ENCODE measurements at regions not wholly inside any gene's neighbourhood (a gene's known extent, or its start where the extent isn't known, plus 50 kb on each side); places are given as distances from the start of the nearest gene placed in this dataset.

DNA sequence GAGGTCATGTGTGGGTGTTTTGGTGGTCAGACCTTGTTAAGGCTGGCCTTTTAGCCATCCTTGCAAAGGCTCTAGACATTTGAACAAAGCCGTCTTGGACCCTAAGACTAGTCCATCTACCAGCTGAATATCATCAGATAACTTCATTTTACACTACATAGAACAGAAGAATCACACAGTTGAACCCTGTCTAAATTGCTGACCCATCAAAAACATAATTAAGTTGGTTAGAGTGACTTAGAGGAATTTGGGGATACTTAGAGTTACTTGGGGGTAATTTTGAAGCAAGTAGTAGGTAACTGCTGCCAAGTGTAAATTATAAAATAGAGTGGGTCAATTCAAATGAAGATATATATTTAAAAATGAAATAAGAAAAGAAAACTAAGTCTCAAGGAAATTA is 102.9 kb upstream of the ADGRL4 start:
- Histone ChIP-seq H3F3A (ENCODE audit: insufficient read depth, low read length, poor library complexity, severe bottlenecking) (no peaks in the 10 kb centered on the region), H2AFZ (ENCODE audit: low read depth, low read length) (no peak overlapping the region), H3K4me3 (ENCODE audit: low read length) (no peak overlapping the region), H4K20me1 (ENCODE audit: insufficient read depth) (no peaks in the 10 kb centered on the region), H3K27ac (ENCODE audit: low read length) (no peak overlapping the region), H3K4me2 (ENCODE audit: low read length) (no peak overlapping the region), H3K9me3 (ENCODE audit: low read length) (no peaks in the 10 kb centered on the region), H3K36me3 (ENCODE audit: insufficient read depth, low read length) (no peaks in the 10 kb centered on the region), H3K9me2 (ENCODE audit: insufficient read depth, low read length) (no peaks in the 10 kb centered on the region), H3K79me2 (replicated peaks; ENCODE audit: insufficient read depth, low read length) (no peaks in the 10 kb centered on the region), H3K27me3 (ENCODE audit: insufficient read depth, low read depth, low read length) (no peaks in the 10 kb centered on the region), H3K9ac (ENCODE audit: low read length) (no peak overlapping the region)
- TF ChIP-seq EP300 (conservative IDR thresholded peaks at IDR 0.05; ENCODE audit: poor library complexity, severe bottlenecking) (no peak), MXI1 (conservative IDR thresholded peaks at IDR 0.05; ENCODE audit: poor library complexity, severe bottlenecking) (no peak), SMC3 (conservative IDR thresholded peaks at IDR 0.05; ENCODE audit: poor library complexity) (no peak), EZH2 (IDR thresholded peaks at IDR 0.05; ENCODE audit: borderline replicate concordance, insufficient read depth, low read length, poor library complexity, severe bottlenecking) (no peak)

DNA sequence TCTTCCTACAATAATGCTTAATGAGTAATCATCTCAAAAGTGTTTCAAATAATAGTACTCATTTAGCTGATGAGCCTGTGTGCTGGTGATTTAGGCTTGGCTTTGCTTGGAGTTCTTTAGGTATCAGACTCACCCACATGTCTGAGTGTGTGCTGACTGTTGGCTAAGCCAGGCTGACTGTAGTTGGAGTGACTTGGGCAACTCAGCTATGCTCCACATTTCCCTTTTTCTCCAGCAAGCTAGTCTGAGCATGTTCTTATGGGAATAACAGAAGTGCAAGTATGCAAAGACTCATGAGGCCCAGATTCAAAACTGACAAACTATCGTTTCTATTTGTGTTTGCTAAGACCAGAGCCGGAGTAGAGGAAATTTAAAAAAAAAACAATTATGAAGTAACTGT is 99.0 kb upstream of the ADGRL4 start:
- no peaks in the 10 kb centered on the region for H3K27me3 ChIP-seq (ENCODE audit: insufficient read depth, low read depth, low read length)
- H3K4me2 ChIP-seq (ENCODE audit: low read length): no peak overlapping the region
- H3F3A ChIP-seq (ENCODE audit: insufficient read depth, low read length, poor library complexity, severe bottlenecking): no peaks in the 10 kb centered on the region
- no peak overlapping the region for H3K4me3 ChIP-seq (ENCODE audit: low read length)
- no peaks in the 10 kb centered on the region for H3K9me3 ChIP-seq (ENCODE audit: low read length)
- H3K27ac ChIP-seq (ENCODE audit: low read length): no peak overlapping the region
- H3K36me3 ChIP-seq (ENCODE audit: insufficient read depth, low read length): no peaks in the 10 kb centered on the region
- no peak for TF ChIP-seq EP300 (conservative IDR thresholded peaks at IDR 0.05; ENCODE audit: poor library complexity, severe bottlenecking)
- TF ChIP-seq, protein P1, sequence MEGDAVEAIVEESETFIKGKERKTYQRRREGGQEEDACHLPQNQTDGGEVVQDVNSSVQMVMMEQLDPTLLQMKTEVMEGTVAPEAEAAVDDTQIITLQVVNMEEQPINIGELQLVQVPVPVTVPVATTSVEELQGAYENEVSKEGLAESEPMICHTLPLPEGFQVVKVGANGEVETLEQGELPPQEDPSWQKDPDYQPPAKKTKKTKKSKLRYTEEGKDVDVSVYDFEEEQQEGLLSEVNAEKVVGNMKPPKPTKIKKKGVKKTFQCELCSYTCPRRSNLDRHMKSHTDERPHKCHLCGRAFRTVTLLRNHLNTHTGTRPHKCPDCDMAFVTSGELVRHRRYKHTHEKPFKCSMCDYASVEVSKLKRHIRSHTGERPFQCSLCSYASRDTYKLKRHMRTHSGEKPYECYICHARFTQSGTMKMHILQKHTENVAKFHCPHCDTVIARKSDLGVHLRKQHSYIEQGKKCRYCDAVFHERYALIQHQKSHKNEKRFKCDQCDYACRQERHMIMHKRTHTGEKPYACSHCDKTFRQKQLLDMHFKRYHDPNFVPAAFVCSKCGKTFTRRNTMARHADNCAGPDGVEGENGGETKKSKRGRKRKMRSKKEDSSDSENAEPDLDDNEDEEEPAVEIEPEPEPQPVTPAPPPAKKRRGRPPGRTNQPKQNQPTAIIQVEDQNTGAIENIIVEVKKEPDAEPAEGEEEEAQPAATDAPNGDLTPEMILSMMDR (IDR thresholded peaks at IDR 0.05; ENCODE audit: poor library complexity, severe bottlenecking): no peak
- no peak for TF ChIP-seq TAF1 (IDR thresholded peaks at IDR 0.05; ENCODE audit: low read depth)
- no peak for TF ChIP-seq SMC3 (conservative IDR thresholded peaks at IDR 0.05; ENCODE audit: poor library complexity)
- TF ChIP-seq MXI1 (conservative IDR thresholded peaks at IDR 0.05; ENCODE audit: poor library complexity, severe bottlenecking): no peak
- no peak for TF ChIP-seq EZH2 (IDR thresholded peaks at IDR 0.05; ENCODE audit: borderline replicate concordance, insufficient read depth, low read length, poor library complexity, severe bottlenecking)
- no peak for TF ChIP-seq RAD21 (conservative IDR thresholded peaks at IDR 0.05)
- no peak for TF ChIP-seq REST (IDR thresholded peaks at IDR 0.05; ENCODE audit: borderline replicate concordance)
- TF ChIP-seq POLR2AphosphoS5 (IDR thresholded peaks at IDR 0.05): no peak
- H2AFZ ChIP-seq (ENCODE audit: low read depth, low read length): no peak overlapping the region
- H4K20me1 ChIP-seq (ENCODE audit: insufficient read depth): no peaks in the 10 kb centered on the region
- H3K9me2 ChIP-seq (ENCODE audit: insufficient read depth, low read length): no peaks in the 10 kb centered on the region
- no peaks in the 10 kb centered on the region for H3K79me2 ChIP-seq (replicated peaks; ENCODE audit: insufficient read depth, low read length)
- no peak overlapping the region for H3K9ac ChIP-seq (ENCODE audit: low read length)

Measured in neural cell (in vitro differentiated cells).